H9 (cell line): ENCODE measurements at regions not wholly inside any gene's neighbourhood (a gene's known extent, or its start where the extent isn't known, plus 50 kb on each side); places are given as distances from the start of the nearest gene placed in this dataset.

ENCODE experiments used
- DNase-seq: peaks from one replicate; pipeline ENCODE4 v3.0.0-alpha.2; 2017
- H2AFZ ChIP-seq: one replicate; pipeline ENCODE4 v1.6.1; 2013; ENCODE audit warnings: mild to moderate bottlenecking, low read length, control low read depth, moderate library complexity
- H2AK5ac ChIP-seq: 2 replicates; pipeline ENCODE4 v1.6.1; 2013; ENCODE audit warnings: low read length, control low read depth, mixed read lengths; ENCODE audit not compliant: insufficient read length
- H2BK120ac ChIP-seq: one replicate; pipeline ENCODE4 v1.6.1; 2013; ENCODE audit warnings: low read depth, mild to moderate bottlenecking, low read length, control low read depth, inconsistent platforms; ENCODE audit not compliant: poor library complexity, severe bottlenecking
- H2BK12ac ChIP-seq: 2 replicates; pipeline ENCODE4 v1.6.1; 2013; ENCODE audit warnings: low read length, control low read depth, mixed read lengths, low read depth; ENCODE audit not compliant: insufficient read length
- H2BK15ac ChIP-seq: 2 replicates; pipeline ENCODE4 v1.6.1; 2013; ENCODE audit warnings: low read depth, low read length, control low read depth
- H2BK20ac ChIP-seq: one replicate; pipeline ENCODE4 v1.6.1; 2013; ENCODE audit warnings: low read depth, mild to moderate bottlenecking, low read length, control low read depth, inconsistent platforms; ENCODE audit not compliant: poor library complexity, severe bottlenecking
- H2BK5ac ChIP-seq: 2 replicates; pipeline ENCODE4 v1.6.1; 2013; ENCODE audit warnings: low read length, control low read depth, mixed read lengths; ENCODE audit not compliant: insufficient read length
- H3K14ac ChIP-seq: 2 replicates; pipeline ENCODE4 v1.6.1; 2013; ENCODE audit warnings: low read length, control low read depth; ENCODE audit not compliant: insufficient read depth
- H3K18ac ChIP-seq: 2 replicates; pipeline ENCODE4 v1.6.1; 2013; ENCODE audit warnings: low read depth, mild to moderate bottlenecking, mixed read lengths, low read length, control low read depth; ENCODE audit not compliant: insufficient read length
- H3K23ac ChIP-seq: 2 replicates; pipeline ENCODE4 v1.6.1; 2013; ENCODE audit warnings: low read length, control low read depth, mixed read lengths, low read depth; ENCODE audit not compliant: insufficient read length
- H3K23me2 ChIP-seq: 2 replicates; pipeline ENCODE4 v1.6.1; 2013; ENCODE audit warnings: low read depth, mild to moderate bottlenecking, mixed read lengths, low read length, control low read depth; ENCODE audit not compliant: insufficient read length, poor library complexity, severe bottlenecking
- H3K27ac ChIP-seq: 2 replicates; pipeline ENCODE4 v1.5.1; 2013; ENCODE audit warnings: low read length, control low read depth, mixed read lengths, low read depth; ENCODE audit not compliant: insufficient read length
- H3K27me3 ChIP-seq: 2 replicates; pipeline ENCODE4 v1.6.1; 2013; ENCODE audit warnings: low read length, control low read depth, inconsistent platforms; ENCODE audit not compliant: insufficient read depth
- H3K4ac ChIP-seq: 2 replicates; pipeline ENCODE4 v1.6.1; 2013; ENCODE audit warnings: low read depth, mild to moderate bottlenecking, control low read depth, inconsistent platforms, low read length, moderate library complexity
- H3K4me1 ChIP-seq: 2 replicates; pipeline ENCODE4 v1.6.1; 2013; ENCODE audit warnings: low read length, control low read depth, inconsistent platforms; ENCODE audit not compliant: insufficient read depth
- H3K4me2 ChIP-seq: 2 replicates; pipeline ENCODE4 v1.6.1; 2013; ENCODE audit warnings: low read length, control low read depth, mixed read lengths; ENCODE audit not compliant: insufficient read length, insufficient read depth
- H3K56ac ChIP-seq: 2 replicates; pipeline ENCODE4 v1.6.1; 2013; ENCODE audit warnings: low read depth, mild to moderate bottlenecking, mixed read lengths, low read length, control low read depth; ENCODE audit not compliant: insufficient read length
- H3K79me1 ChIP-seq: 2 replicates; pipeline ENCODE4 v1.6.1; 2013; ENCODE audit warnings: low read depth, mild to moderate bottlenecking, moderate library complexity, low read length, control low read depth, inconsistent platforms; ENCODE audit not compliant: insufficient read depth, poor library complexity, severe bottlenecking
- H3K79me2 ChIP-seq: 2 replicates; pipeline ENCODE4 v1.6.1; 2013; ENCODE audit warnings: low read length, control low read depth, inconsistent platforms; ENCODE audit not compliant: insufficient read depth
- H3K9ac ChIP-seq: 2 replicates; pipeline ENCODE4 v1.6.1; 2013; ENCODE audit warnings: low read length, control low read depth, mixed read lengths; ENCODE audit not compliant: insufficient read length; ENCODE audit errors: extremely low read depth
- H3K9me3 ChIP-seq: one replicate; pipeline ENCODE4 v1.6.1; 2013; ENCODE audit warnings: low read depth, low read length, inconsistent platforms; ENCODE audit not compliant: control insufficient read depth
- H3T11ph ChIP-seq: one replicate; pipeline ENCODE4 v1.6.1; 2013; ENCODE audit warnings: mild to moderate bottlenecking, low read length, control low read depth, inconsistent platforms
- H4K20me1 ChIP-seq: one replicate; pipeline ENCODE4 v1.6.1; 2013; ENCODE audit not compliant: control insufficient read depth, insufficient read length, insufficient read depth
- H4K5ac ChIP-seq: 2 replicates; pipeline ENCODE4 v1.6.1; 2013; ENCODE audit warnings: low read depth, mild to moderate bottlenecking, mixed read lengths, low read length, control low read depth; ENCODE audit not compliant: insufficient read length
- H4K8ac ChIP-seq: replicated peaks from 2 replicates; pipeline ENCODE4 v1.6.1; 2013; ENCODE audit warnings: low read length, control low read depth, mixed read lengths, low read depth; ENCODE audit not compliant: insufficient read length
- H4K91ac ChIP-seq: 2 replicates; pipeline ENCODE4 v1.6.1; 2013; ENCODE audit warnings: low read depth, mild to moderate bottlenecking, moderate library complexity, mixed read lengths, low read length, control low read depth; ENCODE audit not compliant: insufficient read length
- H3K27ac Mint-ChIP-seq, 3 experiments: 2 replicates in 2 of 3; 3 replicates in 1 of 3; pipeline ENCODE4 v1.8.0; 2020 to 2021; ENCODE audit warnings: mixed read lengths in 3 of 3, mild to moderate bottlenecking in 1 of 3, moderate library complexity in 1 of 3
- H3K27me3 Mint-ChIP-seq: 2 replicates; pipeline ENCODE4 v1.8.0; 2021; ENCODE audit warnings: low read depth, mild to moderate bottlenecking, moderate library complexity, mixed read lengths
- H3K36me3 Mint-ChIP-seq, 3 experiments: 2 replicates in 2 of 3; 3 replicates in 1 of 3; pipeline ENCODE4 v1.8.0; 2020 to 2021; ENCODE audit warnings: low read depth in 3 of 3, mixed read lengths in 3 of 3; ENCODE audit not compliant: insufficient read depth in 1 of 3
- H3K4me1 Mint-ChIP-seq, 2 experiments: 2 replicates each; pipeline ENCODE4 v1.8.0; 2020; ENCODE audit warnings: mixed read lengths in 2 of 2
- H3K4me3 Mint-ChIP-seq, 2 experiments: 2 replicates in 1 of 2; 3 replicates in 1 of 2; pipeline ENCODE4 v1.8.0; 2020 to 2021; ENCODE audit warnings: mild to moderate bottlenecking in 2 of 2, mixed read lengths in 2 of 2, moderate library complexity in 1 of 2
- H3K9me3 Mint-ChIP-seq, 2 experiments: 2 replicates in 1 of 2; 3 replicates in 1 of 2; pipeline ENCODE4 v1.8.0; 2020; ENCODE audit warnings: mild to moderate bottlenecking in 2 of 2, mixed read lengths in 2 of 2, moderate library complexity in 1 of 2
- WGBS: extraction: QIAGEN DNeasy Blood & Tissue Kit; methylation state at CpG from one replicate; pipeline ENCODE4 v1.1.7; 2013; ENCODE audit warnings: missing lambda C conversion rate, low lambda C conversion rate, mixed read lengths; ENCODE audit not compliant: insufficient read length; ENCODE audit errors: extremely low coverage; 5-methylcytosine and 5-hydroxymethylcytosine counted together
- TF ChIP-seq, protein P1 (sequence below): fragments of 200-600 bp; sonication (generic); conservative IDR thresholded peaks from 3 replicates; pipeline ENCODE4 v1.8.0; 2021; ENCODE audit warnings: antibody characterized with exemption, mild to moderate bottlenecking

GRCh38 chr3:24802614-24803013 is 308.0 kb upstream of the THRB start:
- H3K14ac ChIP-seq: no peak overlapping the region
- no peak overlapping the region for H3T11ph ChIP-seq
- no peaks in the 10 kb centered on the region for H3K27me3 Mint-ChIP-seq
- H3K27ac ChIP-seq: no peak overlapping the region
- no peaks in the 10 kb centered on the region; a peak in 1 of 7 replicates for H3K36me3 Mint-ChIP-seq
- peaks cover 4% of the 10 kb centered on the region in 2 experiments; a peak in 3 of 4 replicates for H3K4me1 Mint-ChIP-seq
- no peak overlapping the region for H4K8ac ChIP-seq
- H2AK5ac ChIP-seq: no peak overlapping the region
- no peak overlapping the region for H2BK5ac ChIP-seq
- H3K23me2 ChIP-seq: no peaks in the 10 kb centered on the region
- H3K4me2 ChIP-seq: no peak overlapping the region
- TF ChIP-seq, protein P1, sequence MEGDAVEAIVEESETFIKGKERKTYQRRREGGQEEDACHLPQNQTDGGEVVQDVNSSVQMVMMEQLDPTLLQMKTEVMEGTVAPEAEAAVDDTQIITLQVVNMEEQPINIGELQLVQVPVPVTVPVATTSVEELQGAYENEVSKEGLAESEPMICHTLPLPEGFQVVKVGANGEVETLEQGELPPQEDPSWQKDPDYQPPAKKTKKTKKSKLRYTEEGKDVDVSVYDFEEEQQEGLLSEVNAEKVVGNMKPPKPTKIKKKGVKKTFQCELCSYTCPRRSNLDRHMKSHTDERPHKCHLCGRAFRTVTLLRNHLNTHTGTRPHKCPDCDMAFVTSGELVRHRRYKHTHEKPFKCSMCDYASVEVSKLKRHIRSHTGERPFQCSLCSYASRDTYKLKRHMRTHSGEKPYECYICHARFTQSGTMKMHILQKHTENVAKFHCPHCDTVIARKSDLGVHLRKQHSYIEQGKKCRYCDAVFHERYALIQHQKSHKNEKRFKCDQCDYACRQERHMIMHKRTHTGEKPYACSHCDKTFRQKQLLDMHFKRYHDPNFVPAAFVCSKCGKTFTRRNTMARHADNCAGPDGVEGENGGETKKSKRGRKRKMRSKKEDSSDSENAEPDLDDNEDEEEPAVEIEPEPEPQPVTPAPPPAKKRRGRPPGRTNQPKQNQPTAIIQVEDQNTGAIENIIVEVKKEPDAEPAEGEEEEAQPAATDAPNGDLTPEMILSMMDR: no peak
- no peaks in the 10 kb centered on the region for H3K9me3 ChIP-seq
- H4K20me1 ChIP-seq: no peaks in the 10 kb centered on the region
- no peak overlapping the region for H3K4me3 Mint-ChIP-seq
- no peaks in the 10 kb centered on the region for H3K4me1 ChIP-seq
- DNase-seq: no peak
- 100% methylated on average over 1 of the region's 2 CpGs for WGBS
- H4K91ac ChIP-seq: no peak overlapping the region
- H3K9me3 Mint-ChIP-seq: no peaks in the 10 kb centered on the region
- no peak overlapping the region for H2BK120ac ChIP-seq
- no peak overlapping the region for H3K4ac ChIP-seq
- H3K79me2 ChIP-seq: no peaks in the 10 kb centered on the region
- no peak overlapping the region for H3K56ac ChIP-seq
- no peaks in the 10 kb centered on the region for H3K79me1 ChIP-seq
- H2AFZ ChIP-seq: no peak overlapping the region
- H3K27ac Mint-ChIP-seq: no peak overlapping the region
- H3K23ac ChIP-seq: no peak overlapping the region
- no peak overlapping the region for H2BK20ac ChIP-seq
- H3K9ac ChIP-seq: no peak overlapping the region
- no peak overlapping the region for H4K5ac ChIP-seq
- no peaks in the 10 kb centered on the region for H3K27me3 ChIP-seq
- H2BK12ac ChIP-seq: no peak overlapping the region
- no peak overlapping the region for H3K18ac ChIP-seq
- H2BK15ac ChIP-seq: no peak overlapping the region
